GM23338 (cell line): ENCODE measurements at regions not wholly inside any gene's neighbourhood (a gene's known extent, or its start where the extent isn't known, plus 50 kb on each side); places are given as distances from the start of the nearest gene placed in this dataset.

Experiments used
- ATAC-seq: fragments of 200-7000 bp; cut with Tn5 transposase; 3 replicates; pipeline ENCODE4 v1.9.1; 2020
- DNase-seq: peaks from one replicate; pipeline ENCODE4 v3.0.0-alpha.2; 2015; ENCODE audit warnings: low spot score
- H2AFZ ChIP-seq: fragments of 200-600 bp; sonication (generic); 2 replicates; pipeline ENCODE4 v1.8.0; 2016; ENCODE audit warnings: antibody characterized with exemption, mild to moderate bottlenecking, moderate library complexity
- H3F3A ChIP-seq: fragments of 200-600 bp; sonication (generic); replicated peaks from 2 replicates; pipeline ENCODE4 v1.8.0; 2017; ENCODE audit warnings: antibody characterized with exemption, mixed run types, low read depth
- H3K27ac ChIP-seq: fragments of 200-600 bp; sonication (generic); 2 replicates; pipeline ENCODE4 v1.6.1; 2016; ENCODE audit warnings: low read depth
- H3K27me3 ChIP-seq: fragments of 200-600 bp; sonication (generic); 2 replicates; pipeline ENCODE4 v1.8.0; 2016; ENCODE audit warnings: mild to moderate bottlenecking, mixed run types, moderate library complexity; ENCODE audit not compliant: insufficient read depth
- H3K36me3 ChIP-seq: fragments of 200-600 bp; sonication (generic); 2 replicates; pipeline ENCODE4 v1.8.0; 2016; ENCODE audit warnings: mild to moderate bottlenecking; ENCODE audit not compliant: insufficient read depth
- H3K4me1 ChIP-seq: fragments of 200-600 bp; sonication (generic); 2 replicates; pipeline ENCODE4 v1.8.0; 2016; ENCODE audit warnings: mild to moderate bottlenecking, moderate library complexity; ENCODE audit not compliant: insufficient read depth
- H3K4me2 ChIP-seq: fragments of 200-600 bp; sonication (generic); 2 replicates; pipeline ENCODE4 v1.7.1; 2017; ENCODE audit warnings: mixed run types
- H3K4me3 ChIP-seq: fragments of 200-600 bp; sonication (generic); 2 replicates; pipeline ENCODE4 v1.6.1; 2016; ENCODE audit warnings: mixed run types
- H3K79me2 ChIP-seq: fragments of 200-600 bp; sonication (generic); replicated peaks from 2 replicates; pipeline ENCODE4 v1.8.0; 2017; ENCODE audit warnings: mild to moderate bottlenecking; ENCODE audit not compliant: insufficient read depth
- H3K9me2 ChIP-seq: fragments of 200-600 bp; sonication (generic); 2 replicates; pipeline ENCODE4 v1.8.0; 2017; ENCODE audit not compliant: insufficient read depth
- H4K20me1 ChIP-seq: fragments of 200-600 bp; sonication (generic); replicated peaks from 2 replicates; pipeline ENCODE4 v1.8.0; 2017; ENCODE audit warnings: mild to moderate bottlenecking; ENCODE audit not compliant: insufficient read depth
- H3K27ac Mint-ChIP-seq: 2 replicates; pipeline ENCODE4 v1.8.0; 2020; ENCODE audit warnings: inconsistent platforms, mild to moderate bottlenecking, moderate library complexity, mixed read lengths
- H3K27me3 Mint-ChIP-seq: 3 replicates; pipeline ENCODE4 v1.8.0; 2022; ENCODE audit warnings: low read depth, mild to moderate bottlenecking, moderate library complexity, mixed read lengths, inconsistent platforms; ENCODE audit not compliant: insufficient read depth, poor library complexity
- H3K36me3 Mint-ChIP-seq: 3 replicates; pipeline ENCODE4 v1.8.0; 2021; ENCODE audit warnings: low read depth, mild to moderate bottlenecking, inconsistent platforms, moderate library complexity, mixed read lengths
- H3K4me1 Mint-ChIP-seq: 3 replicates; pipeline ENCODE4 v1.8.0; 2020; ENCODE audit warnings: mild to moderate bottlenecking, inconsistent platforms, mixed read lengths
- H3K4me3 Mint-ChIP-seq: 3 replicates; pipeline ENCODE4 v1.8.0; 2021; ENCODE audit warnings: moderate library complexity, mild to moderate bottlenecking, inconsistent platforms, mixed read lengths
- H3K9me3 Mint-ChIP-seq: 3 replicates; pipeline ENCODE4 v1.8.0; 2020; ENCODE audit warnings: moderate library complexity, mild to moderate bottlenecking, inconsistent platforms, mixed read lengths
- CREB1 ChIP-seq: fragments of 250-450 bp; sonication (Bioruptor Pico); IDR thresholded peaks from 2 replicates; pipeline ENCODE4 v1.5.0; 2020; ENCODE audit warnings: low read depth, mild to moderate bottlenecking, moderate library complexity
- EZH2 ChIP-seq: fragments of 200-600 bp; sonication (generic); IDR thresholded peaks from one replicate; pipeline ENCODE4 v1.8.0; 2017; ENCODE audit warnings: antibody characterized with exemption, mild to moderate bottlenecking, low read depth; ENCODE audit not compliant: unreplicated experiment
- EZH2phosphoT487 ChIP-seq: fragments of 200-600 bp; sonication (generic); IDR thresholded peaks from one replicate; pipeline ENCODE4 v1.8.1; 2018; ENCODE audit warnings: antibody characterized with exemption; ENCODE audit not compliant: unreplicated experiment
- JUNB ChIP-seq: IDR thresholded peaks from one replicate; pipeline ENCODE4 v1.6.1; 2016; ENCODE audit warnings: antibody characterized with exemption; ENCODE audit not compliant: unreplicated experiment
- NANOG ChIP-seq: IDR thresholded peaks from 2 replicates; pipeline ENCODE4 v1.6.1; 2016; ENCODE audit warnings: antibody characterized with exemption, borderline replicate concordance
- POLR2AphosphoS5 ChIP-seq: IDR thresholded peaks from 2 replicates; pipeline ENCODE4 v1.6.1; 2016; ENCODE audit warnings: antibody characterized with exemption, low read depth
- REST ChIP-seq: IDR thresholded peaks from one replicate; pipeline ENCODE4 v1.6.1; 2018; ENCODE audit warnings: antibody characterized with exemption; ENCODE audit not compliant: unreplicated experiment
- STAT1 ChIP-seq: IDR thresholded peaks from one replicate; pipeline ENCODE4 v1.6.1; 2016; ENCODE audit warnings: antibody characterized with exemption; ENCODE audit not compliant: unreplicated experiment
- ZNF331 ChIP-seq: fragments of 250-450 bp; sonication (Bioruptor Pico); IDR thresholded peaks from 2 replicates; pipeline ENCODE4 v1.5.0; 2020; ENCODE audit warnings: low read depth, mild to moderate bottlenecking, moderate library complexity
- TF ChIP-seq, protein P1 (sequence below): fragments of 250-450 bp; sonication (Bioruptor Pico); IDR thresholded peaks from 2 replicates; pipeline ENCODE4 v1.5.0; 2020; ENCODE audit warnings: mild to moderate bottlenecking, moderate library complexity
- TF ChIP-seq, protein P2 (sequence below): IDR thresholded peaks from 2 replicates; pipeline ENCODE4 v1.6.1; 2016; ENCODE audit warnings: antibody characterized with exemption
- TF ChIP-seq, protein P3 (sequence below), 2 experiments: fragments of 200-600 bp in 1 of 2; sonication (generic) in 1 of 2; conservative IDR thresholded peaks; 2 replicates each; pipeline versions ENCODE4 v1.5.1 to v1.6.1; 2016 to 2017; ENCODE audit warnings: antibody characterized with exemption in 2 of 2, low read depth in 2 of 2, mild to moderate bottlenecking in 2 of 2, moderate library complexity in 1 of 2

GRCh38 chr16:65771707-65772106 lies 594.8 kb upstream of the CDH5 start (continued):
- TF ChIP-seq, protein P1, sequence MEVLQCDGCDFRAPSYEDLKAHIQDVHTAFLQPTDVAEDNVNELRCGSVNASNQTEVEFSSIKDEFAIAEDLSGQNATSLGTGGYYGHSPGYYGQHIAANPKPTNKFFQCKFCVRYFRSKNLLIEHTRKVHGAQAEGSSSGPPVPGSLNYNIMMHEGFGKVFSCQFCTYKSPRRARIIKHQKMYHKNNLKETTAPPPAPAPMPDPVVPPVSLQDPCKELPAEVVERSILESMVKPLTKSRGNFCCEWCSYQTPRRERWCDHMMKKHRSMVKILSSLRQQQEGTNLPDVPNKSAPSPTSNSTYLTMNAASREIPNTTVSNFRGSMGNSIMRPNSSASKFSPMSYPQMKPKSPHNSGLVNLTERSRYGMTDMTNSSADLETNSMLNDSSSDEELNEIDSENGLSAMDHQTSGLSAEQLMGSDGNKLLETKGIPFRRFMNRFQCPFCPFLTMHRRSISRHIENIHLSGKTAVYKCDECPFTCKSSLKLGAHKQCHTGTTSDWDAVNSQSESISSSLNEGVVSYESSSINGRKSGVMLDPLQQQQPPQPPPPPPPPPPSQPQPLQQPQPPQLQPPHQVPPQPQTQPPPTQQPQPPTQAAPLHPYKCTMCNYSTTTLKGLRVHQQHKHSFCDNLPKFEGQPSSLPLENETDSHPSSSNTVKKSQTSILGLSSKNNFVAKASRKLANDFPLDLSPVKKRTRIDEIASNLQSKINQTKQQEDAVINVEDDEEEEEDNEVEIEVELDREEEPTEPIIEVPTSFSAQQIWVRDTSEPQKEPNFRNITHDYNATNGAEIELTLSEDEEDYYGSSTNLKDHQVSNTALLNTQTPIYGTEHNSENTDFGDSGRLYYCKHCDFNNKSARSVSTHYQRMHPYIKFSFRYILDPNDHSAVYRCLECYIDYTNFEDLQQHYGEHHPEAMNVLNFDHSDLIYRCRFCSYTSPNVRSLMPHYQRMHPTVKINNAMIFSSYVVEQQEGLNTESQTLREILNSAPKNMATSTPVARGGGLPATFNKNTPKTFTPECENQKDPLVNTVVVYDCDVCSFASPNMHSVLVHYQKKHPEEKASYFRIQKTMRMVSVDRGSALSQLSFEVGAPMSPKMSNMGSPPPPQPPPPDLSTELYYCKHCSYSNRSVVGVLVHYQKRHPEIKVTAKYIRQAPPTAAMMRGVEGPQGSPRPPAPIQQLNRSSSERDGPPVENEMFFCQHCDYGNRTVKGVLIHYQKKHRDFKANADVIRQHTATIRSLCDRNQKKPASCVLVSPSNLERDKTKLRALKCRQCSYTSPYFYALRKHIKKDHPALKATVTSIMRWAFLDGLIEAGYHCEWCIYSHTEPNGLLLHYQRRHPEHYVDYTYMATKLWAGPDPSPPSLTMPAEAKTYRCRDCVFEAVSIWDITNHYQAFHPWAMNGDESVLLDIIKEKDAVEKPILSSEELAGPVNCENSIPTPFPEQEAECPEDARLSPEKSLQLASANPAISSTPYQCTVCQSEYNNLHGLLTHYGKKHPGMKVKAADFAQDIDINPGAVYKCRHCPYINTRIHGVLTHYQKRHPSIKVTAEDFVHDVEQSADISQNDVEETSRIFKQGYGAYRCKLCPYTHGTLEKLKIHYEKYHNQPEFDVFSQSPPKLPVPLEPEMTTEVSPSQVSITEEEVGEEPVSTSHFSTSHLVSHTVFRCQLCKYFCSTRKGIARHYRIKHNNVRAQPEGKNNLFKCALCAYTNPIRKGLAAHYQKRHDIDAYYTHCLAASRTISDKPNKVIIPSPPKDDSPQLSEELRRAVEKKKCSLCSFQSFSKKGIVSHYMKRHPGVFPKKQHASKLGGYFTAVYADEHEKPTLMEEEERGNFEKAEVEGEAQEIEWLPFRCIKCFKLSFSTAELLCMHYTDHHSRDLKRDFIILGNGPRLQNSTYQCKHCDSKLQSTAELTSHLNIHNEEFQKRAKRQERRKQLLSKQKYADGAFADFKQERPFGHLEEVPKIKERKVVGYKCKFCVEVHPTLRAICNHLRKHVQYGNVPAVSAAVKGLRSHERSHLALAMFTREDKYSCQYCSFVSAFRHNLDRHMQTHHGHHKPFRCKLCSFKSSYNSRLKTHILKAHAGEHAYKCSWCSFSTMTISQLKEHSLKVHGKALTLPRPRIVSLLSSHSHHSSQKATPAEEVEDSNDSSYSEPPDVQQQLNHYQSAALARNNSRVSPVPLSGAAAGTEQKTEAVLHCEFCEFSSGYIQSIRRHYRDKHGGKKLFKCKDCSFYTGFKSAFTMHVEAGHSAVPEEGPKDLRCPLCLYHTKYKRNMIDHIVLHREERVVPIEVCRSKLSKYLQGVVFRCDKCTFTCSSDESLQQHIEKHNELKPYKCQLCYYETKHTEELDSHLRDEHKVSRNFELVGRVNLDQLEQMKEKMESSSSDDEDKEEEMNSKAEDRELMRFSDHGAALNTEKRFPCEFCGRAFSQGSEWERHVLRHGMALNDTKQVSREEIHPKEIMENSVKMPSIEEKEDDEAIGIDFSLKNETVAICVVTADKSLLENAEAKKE (CRISPR knock-in tag), result no peak
- TF ChIP-seq ZNF331 (CRISPR knock-in tag), result no peak
- TF ChIP-seq JUNB, result no peak
- no peak for TF ChIP-seq NANOG
- no peak for TF ChIP-seq EZH2
- TF ChIP-seq STAT1, result no peak
- no peak for TF ChIP-seq CREB1 (CRISPR knock-in tag)

DNA sequence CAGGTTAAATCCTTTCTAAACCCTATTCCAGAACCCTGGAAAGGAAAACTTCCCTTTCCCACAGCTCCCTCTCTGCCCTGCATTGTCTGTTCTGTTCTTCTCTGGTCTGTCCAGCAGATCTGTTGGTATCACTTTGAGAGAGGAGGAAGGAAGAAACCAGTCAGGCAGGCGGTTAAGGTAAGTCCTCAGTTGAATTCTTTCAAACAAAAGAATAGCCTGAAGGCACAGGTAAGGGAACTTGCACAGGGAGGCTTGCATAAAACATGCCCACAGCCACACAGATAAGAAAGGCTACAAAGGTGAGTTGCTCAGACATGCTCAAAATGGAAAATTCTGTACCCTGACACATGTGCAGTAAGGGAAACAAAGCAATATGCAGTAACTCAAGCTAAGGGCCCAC lies 595.7 kb upstream of the CDH5 start:
- DNase-seq, result peak; percentile 17
- H3K27ac ChIP-seq, result peak overlapping the region; percentile 90; the same call in 1 of the 2 replicates
- Mint-ChIP-seq H3K27ac (no peak overlapping the region), H3K4me3 (no peak overlapping the region), H3K36me3 (peaks cover 51% of the 10 kb centered on the region), H3K27me3 (peaks cover 16% of the 10 kb centered on the region), H3K4me1 (peaks cover 48% of the 10 kb centered on the region), H3K9me3 (peaks cover 46% of the 10 kb centered on the region)
- no peaks in the 10 kb centered on the region for H4K20me1 ChIP-seq
- H3K27me3 ChIP-seq, result no peaks in the 10 kb centered on the region
- no peak overlapping the region for H2AFZ ChIP-seq
- no peak overlapping the region for H3K4me3 ChIP-seq
- ATAC-seq, result no peak
- 0 out of 2 replicates have a peak, but pooled peaks cover 8% of the 10 kb centered on the region for H3F3A ChIP-seq
- H3K9me2 ChIP-seq, result 0 out of 2 replicates have a peak, but pooled peaks cover 11% of the 10 kb centered on the region
- H3K4me1 ChIP-seq, result peaks cover 35% of the 10 kb centered on the region
- peaks cover 19% of the 10 kb centered on the region for H3K36me3 ChIP-seq
- H3K4me2 ChIP-seq, result no peak overlapping the region
- no peaks in the 10 kb centered on the region for H3K79me2 ChIP-seq
- TF ChIP-seq ZNF331 (CRISPR knock-in tag) (no peak), REST (no peak), JUNB (no peak), EZH2 (no peak), POLR2AphosphoS5 (no peak), CREB1 (CRISPR knock-in tag) (no peak), NANOG (no peak), EZH2phosphoT487 (no peak)
- TF ChIP-seq, protein P2, sequence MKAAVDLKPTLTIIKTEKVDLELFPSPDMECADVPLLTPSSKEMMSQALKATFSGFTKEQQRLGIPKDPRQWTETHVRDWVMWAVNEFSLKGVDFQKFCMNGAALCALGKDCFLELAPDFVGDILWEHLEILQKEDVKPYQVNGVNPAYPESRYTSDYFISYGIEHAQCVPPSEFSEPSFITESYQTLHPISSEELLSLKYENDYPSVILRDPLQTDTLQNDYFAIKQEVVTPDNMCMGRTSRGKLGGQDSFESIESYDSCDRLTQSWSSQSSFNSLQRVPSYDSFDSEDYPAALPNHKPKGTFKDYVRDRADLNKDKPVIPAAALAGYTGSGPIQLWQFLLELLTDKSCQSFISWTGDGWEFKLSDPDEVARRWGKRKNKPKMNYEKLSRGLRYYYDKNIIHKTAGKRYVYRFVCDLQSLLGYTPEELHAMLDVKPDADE, result no peak
- TF ChIP-seq, protein P3, sequence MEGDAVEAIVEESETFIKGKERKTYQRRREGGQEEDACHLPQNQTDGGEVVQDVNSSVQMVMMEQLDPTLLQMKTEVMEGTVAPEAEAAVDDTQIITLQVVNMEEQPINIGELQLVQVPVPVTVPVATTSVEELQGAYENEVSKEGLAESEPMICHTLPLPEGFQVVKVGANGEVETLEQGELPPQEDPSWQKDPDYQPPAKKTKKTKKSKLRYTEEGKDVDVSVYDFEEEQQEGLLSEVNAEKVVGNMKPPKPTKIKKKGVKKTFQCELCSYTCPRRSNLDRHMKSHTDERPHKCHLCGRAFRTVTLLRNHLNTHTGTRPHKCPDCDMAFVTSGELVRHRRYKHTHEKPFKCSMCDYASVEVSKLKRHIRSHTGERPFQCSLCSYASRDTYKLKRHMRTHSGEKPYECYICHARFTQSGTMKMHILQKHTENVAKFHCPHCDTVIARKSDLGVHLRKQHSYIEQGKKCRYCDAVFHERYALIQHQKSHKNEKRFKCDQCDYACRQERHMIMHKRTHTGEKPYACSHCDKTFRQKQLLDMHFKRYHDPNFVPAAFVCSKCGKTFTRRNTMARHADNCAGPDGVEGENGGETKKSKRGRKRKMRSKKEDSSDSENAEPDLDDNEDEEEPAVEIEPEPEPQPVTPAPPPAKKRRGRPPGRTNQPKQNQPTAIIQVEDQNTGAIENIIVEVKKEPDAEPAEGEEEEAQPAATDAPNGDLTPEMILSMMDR (conservative IDR thresholded peaks at IDR 0.05; ENCODE audit: low read depth in 2 of 2), result no peak
